Lung (tissue), 11 donors: ENCODE measurements at regions not wholly inside any gene's neighbourhood (a gene's known extent, or its start where the extent isn't known, plus 50 kb on each side); places are given as distances from the start of the nearest gene placed in this dataset.
A peak's percentile ranks its signal among the peaks of the same experiment; 100 is the strongest.

Experiments
- ATAC-seq: fragments of 200-7000 bp; cut with Tn5 transposase; one replicate; pipeline ENCODE4 v1.9.1; 2020; ENCODE audit warnings: moderate number of reproducible peaks; ENCODE audit not compliant: insufficient read depth, low FRiP score
- DNase-seq, 3 donors: peaks; one replicate each; pipeline ENCODE4 v3.0.0-alpha.2; 2013 to 2017
- H3K27ac ChIP-seq, 2 donors: one replicate each; pipeline ENCODE4 v1.5.1; 2013; ENCODE audit warnings: mild to moderate bottlenecking in 2 of 2, moderate library complexity in 2 of 2, control low read depth in 1 of 2, inconsistent platforms in 1 of 2, low read depth in 1 of 2, low read length in 1 of 2
- H3K27me3 ChIP-seq, 3 donors: one replicate each; pipeline ENCODE4 v1.5.1; 2013; ENCODE audit warnings: low read length in 2 of 3; ENCODE audit not compliant: control insufficient read depth in 3 of 3, insufficient read depth in 3 of 3
- H3K36me3 ChIP-seq, 4 donors: one replicate each; pipeline ENCODE4 v1.5.1; 2013; ENCODE audit warnings: low read length in 4 of 4, mild to moderate bottlenecking in 1 of 4, moderate library complexity in 1 of 4; ENCODE audit not compliant: control insufficient read depth in 4 of 4, insufficient read depth in 4 of 4
- H3K4me1 ChIP-seq, 5 donors: one replicate each; pipeline ENCODE4 v1.5.1; 2013; ENCODE audit warnings: low read length in 5 of 5, mild to moderate bottlenecking in 2 of 5, moderate library complexity in 1 of 5; ENCODE audit not compliant: control insufficient read depth in 5 of 5, insufficient read depth in 5 of 5
- H3K4me3 ChIP-seq: one replicate; pipeline ENCODE4 v1.5.1; 2013; ENCODE audit warnings: mild to moderate bottlenecking, control low read depth, moderate library complexity
- H3K9ac ChIP-seq, 2 donors: one replicate each; pipeline ENCODE4 v1.5.1; 2013; ENCODE audit warnings: low read length in 2 of 2, control low read depth in 1 of 2; ENCODE audit not compliant: insufficient read depth in 1 of 2
- H3K9me3 ChIP-seq, 4 donors: one replicate each; pipeline ENCODE4 v1.5.1; 2013; ENCODE audit warnings: low read length in 3 of 4, mild to moderate bottlenecking in 1 of 4, moderate library complexity in 1 of 4; ENCODE audit not compliant: control insufficient read depth in 4 of 4, insufficient read depth in 3 of 4
- CTCF ChIP-seq: IDR thresholded peaks from 2 replicates; pipeline ENCODE4 v1.5.1; 2012; ENCODE audit warnings: mild to moderate bottlenecking; ENCODE audit errors: control extremely low read depth, extremely low read depth
- WGBS, 2 donors: extraction: QIAGEN DNeasy Blood & Tissue Kit; methylation state at CpG; one replicate each; pipeline ENCODE4 v1.1.7; 2013; 5-methylcytosine and 5-hydroxymethylcytosine counted together
- donor health status: control.
- donor health status: control.
- donor health status: Bipolar disorder and iron deficiency.
- donor health status: healthy.
- donor health status: DM: yes; HTN: yes; CAD: no.

- H3K4me3 ChIP-seq, result no peak overlapping the region
- no peak for ATAC-seq
- no peak for TF ChIP-seq CTCF
- no peaks in the 10 kb centered on the region for H3K9me3 ChIP-seq
- peaks cover 0 to 12% (median 0%) of the 10 kb centered on the region in 5 donors for H3K4me1 ChIP-seq
- no peaks in the 10 kb centered on the region for H3K36me3 ChIP-seq
- H3K27ac ChIP-seq, result peak overlapping the region; percentile 10 to 26
- DNase-seq, result peak in 2 of 3 donors; percentile 40 to 65
- H3K9ac ChIP-seq, result no peak overlapping the region
- 76 to 92% methylated on average over 7 of the region's 7 CpGs for WGBS, 2 donors
- H3K27me3 ChIP-seq, result no peaks in the 10 kb centered on the region
Observed at GRCh38 chr5:142439207-142439860, 114.5 kb upstream of the SPRY4 start.

- Histone ChIP-seq H3K36me3 (no peaks in the 10 kb centered on the region), H3K27ac (peak overlapping the region; percentile 10 to 33), H3K4me1 (peaks cover 0 to 16% (median 0%) of the 10 kb centered on the region in 5 donors), H3K9ac (no peak overlapping the region), H3K4me3 (no peak overlapping the region), H3K9me3 (no peaks in the 10 kb centered on the region), H3K27me3 (no peaks in the 10 kb centered on the region)
- TF ChIP-seq CTCF, result no peak
- ATAC-seq (no peak), DNase-seq (no peak)
- WGBS, 2 donors, result 76 to 79% methylated on average over 2 of the region's 2 CpGs
Observed at GRCh38 chr5:142438573-142438972, 113.8 kb upstream of the SPRY4 start.

- H3K4me1 ChIP-seq, result peaks cover 0 to 26% (median 4%) of the 10 kb centered on the region in 5 donors
- H3K36me3 ChIP-seq, result no peaks in the 10 kb centered on the region
- H3K9me3 ChIP-seq, result no peaks in the 10 kb centered on the region
- no peak for TF ChIP-seq CTCF
- no peak for ATAC-seq
- H3K27me3 ChIP-seq, result no peaks in the 10 kb centered on the region
- H3K4me3 ChIP-seq, result no peak overlapping the region
- no peak overlapping the region for H3K9ac ChIP-seq
- no peak for DNase-seq
- WGBS, 2 donors, result 76 to 89% methylated on average over 4 of the region's 4 CpGs
- H3K27ac ChIP-seq, result no peak overlapping the region
Observed at GRCh38 chr5:142437563-142437962, 112.7 kb upstream of the SPRY4 start.
